ENCODE measurements at regions not wholly inside any gene's neighbourhood (a gene's known extent, or its start where the extent isn't known, plus 50 kb on each side); places are given as distances from the start of the nearest gene placed in this dataset.

DNA sequence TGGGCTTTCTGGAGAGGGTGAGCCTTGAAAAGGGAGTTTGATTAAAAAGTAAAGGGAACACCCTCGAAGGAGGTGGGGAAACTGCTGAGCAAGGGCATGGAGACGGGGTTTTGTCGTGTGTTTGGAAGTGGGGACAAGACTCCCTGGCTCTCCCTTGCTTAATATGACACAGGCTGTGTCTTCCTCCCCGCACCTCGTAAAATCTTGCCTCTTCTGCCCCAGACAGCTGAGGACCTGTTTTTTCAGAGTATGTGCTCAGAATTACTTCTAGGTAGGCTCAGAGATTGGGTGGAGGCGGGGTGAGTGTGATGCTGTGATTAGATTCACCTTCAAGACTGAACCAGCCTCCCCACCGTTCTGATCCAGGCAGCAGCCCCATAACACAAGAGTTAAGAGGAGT lies 244.4 kb upstream of the TLE3 start:
- H4K20me1 ChIP-seq (replicated peaks in 1 of 2; ENCODE audit: control insufficient read depth in 1 of 2, insufficient read depth in 2 of 2, low read length in 2 of 2), result peaks cover 0 to 3% of the 10 kb centered on the region in 2 experiments
- DNase-seq (ENCODE audit: low read depth in 1 of 2, low spot score in 2 of 2) (no peak), FAIRE-seq (no peak)
- H2AK5ac ChIP-seq (ENCODE audit: low read depth, low read length), result no peak overlapping the region
- H2BK5ac ChIP-seq (ENCODE audit: low read depth, low read length), result no peak overlapping the region
- no peak overlapping the region for H4K8ac ChIP-seq (ENCODE audit: extremely low read depth, insufficient read depth, low read length)
- H2BK120ac ChIP-seq (replicated peaks; ENCODE audit: low read depth, low read length), result no peak overlapping the region
- WGBS, 2 experiments (ENCODE audit: extremely low coverage in 1 of 2, insufficient coverage in 1 of 2, insufficient read length in 1 of 2, insufficient replicate concordance in 2 of 2, low coverage in 1 of 2, low lambda C conversion rate in 2 of 2, missing lambda C conversion rate in 1 of 2), result 84% methylated on average over 7 of the region's 7 CpGs; no CpG with 5 or more reads in 1 of the 2 experiments
- H3K14ac ChIP-seq (ENCODE audit: insufficient read length), result no peak overlapping the region
- no peak overlapping the region for H3K23ac ChIP-seq (ENCODE audit: insufficient read length)
- H3K27me3 ChIP-seq (replicated peaks in 1 of 4; ENCODE audit: control insufficient read depth in 3 of 4, extremely low read depth in 1 of 4, insufficient read depth in 3 of 4, low read length in 3 of 4), result no peaks in the 10 kb centered on the region
- no peak overlapping the region for H3K18ac ChIP-seq (ENCODE audit: extremely low read depth, low read length)
- H2AFZ ChIP-seq (ENCODE audit: low read length), result no peak overlapping the region
- no peak overlapping the region for H3K4me3 ChIP-seq (ENCODE audit: extremely low read depth in 1 of 4, insufficient read depth in 2 of 4, low read depth in 3 of 4, low read length in 4 of 4)
- H3K9ac ChIP-seq (replicated peaks in 1 of 4; ENCODE audit: extremely low read depth in 1 of 4, low read depth in 3 of 4, low read length in 3 of 4), result no peak overlapping the region
- H3K79me2 ChIP-seq (ENCODE audit: control insufficient read depth in 1 of 2, insufficient read depth in 2 of 2, low read length in 2 of 2), result no peaks in the 10 kb centered on the region
- H4K5ac ChIP-seq (ENCODE audit: insufficient read length, low read depth, low read length), result no peak overlapping the region
- no peak overlapping the region for H3K27ac ChIP-seq (ENCODE audit: low read depth, low read length)
- H3K9me3 ChIP-seq (ENCODE audit: insufficient read depth in 2 of 2, low read depth in 1 of 2, low read length in 1 of 2), result no peaks in the 10 kb centered on the region
- no peak overlapping the region for H3K4ac ChIP-seq (replicated peaks; ENCODE audit: insufficient read length, low read depth, low read length)
- H3K23me2 ChIP-seq (ENCODE audit: low read depth, low read length), result no peaks in the 10 kb centered on the region
- no peaks in the 10 kb centered on the region for H3K79me1 ChIP-seq (ENCODE audit: low read depth, low read length)
- POLR2A ChIA-PET (ENCODE audit: partially characterized antibody), result no interaction called here
- TF ChIP-seq SUZ12 (IDR thresholded peaks at IDR 0.05; ENCODE audit: low read length) (no peak), SIRT6 (IDR thresholded peaks at IDR 0.05; ENCODE audit: low read length) (no peak), RNF2 (IDR thresholded peaks at IDR 0.05; ENCODE audit: borderline replicate concordance, low read depth, low read length, missing control alignments, poor library complexity, severe bottlenecking) (no peak), BACH1 (IDR thresholded peaks at IDR 0.05; ENCODE audit: low read length) (no peak), KDM5A (IDR thresholded peaks at IDR 0.05; ENCODE audit: low read length) (no peak)
- CTCF ChIA-PET (ENCODE audit: partially characterized antibody), result no interaction called here
- H3K36me3 ChIP-seq (ENCODE audit: control insufficient read depth in 2 of 4, insufficient read depth in 4 of 4, low read length in 3 of 4), result no peaks in the 10 kb centered on the region
- peaks cover 0 to 3% (median 0%) of the 10 kb centered on the region in 4 experiments; a peak in 1 of 7 replicates for H3K4me1 ChIP-seq (replicated peaks in 1 of 4; ENCODE audit: control insufficient read depth in 3 of 4, insufficient read depth in 4 of 4, low read length in 3 of 4)
- no peak overlapping the region for H3K4me2 ChIP-seq (ENCODE audit: insufficient read depth in 1 of 2, low read depth in 2 of 2, low read length in 2 of 2)
- no peak overlapping the region for H4K91ac ChIP-seq (replicated peaks; ENCODE audit: insufficient read length, low read length)
- no peak overlapping the region for H2BK12ac ChIP-seq (ENCODE audit: low read depth, low read length)
- no peak overlapping the region for H3K56ac ChIP-seq (replicated peaks; ENCODE audit: insufficient read length, low read depth, low read length)
- no peak overlapping the region for H2BK15ac ChIP-seq (ENCODE audit: low read length)
- no peak overlapping the region for H2BK20ac ChIP-seq (ENCODE audit: low read length)

All from H1 (cell line).